Caco-2 (cell line): ENCODE measurements at regions not wholly inside any gene's neighbourhood (a gene's known extent, or its start where the extent isn't known, plus 50 kb on each side); places are given as distances from the start of the nearest gene placed in this dataset.

Experiments used
- BruUV-seq: library from RNA; stranded (reverse); fragments of 400-500 nt; replicated peaks from 2 replicates; lab custom pipeline; 2021; lab: Mats Ljungman, UMichigan
- CTCF ChIA-PET: fragments of 300-600 bp; sonication (Branson Sonifier 250); formaldehyde crosslinking; loops from one replicate; lab custom pipeline; 2022; ENCODE audit warnings: antibody characterized with exemption; lab: Charles Lee
- POLR2A ChIA-PET: fragments of 300-600 bp; sonication (Branson Sonifier 250); formaldehyde crosslinking; loops from one replicate; lab custom pipeline; 2022; ENCODE audit warnings: antibody characterized with exemption; lab: Charles Lee
- DNase-seq, 2 experiments: peaks; one replicate each; pipeline versions ENCODE4 v3.0.0 to v3.0.0-alpha.2; 2020 to 2022
- H3K27me3 ChIP-seq: replicated peaks from 2 replicates; pipeline ENCODE4 v1.6.0; 2011; ENCODE audit warnings: low read length; ENCODE audit not compliant: control insufficient read depth, insufficient read depth
- H3K36me3 ChIP-seq: 2 replicates; pipeline ENCODE4 v1.5.1; 2011; ENCODE audit warnings: low read length; ENCODE audit not compliant: control insufficient read depth, insufficient read depth
- H3K4me1 ChIP-seq: fragments of 250-450 bp; sonication (Bioruptor Pico); 2 replicates; pipeline ENCODE4 v1.5.1; 2020; ENCODE audit warnings: mild to moderate bottlenecking
- H3K4me3 ChIP-seq: 2 replicates; pipeline ENCODE4 v1.5.1; 2011; ENCODE audit warnings: low read depth, mild to moderate bottlenecking, control low read depth, low read length
- H3K9me3 ChIP-seq: fragments of 250-450 bp; sonication (Bioruptor Pico); 2 replicates; pipeline ENCODE4 v1.5.1; 2020; ENCODE audit warnings: mild to moderate bottlenecking, moderate library complexity
- H3K27ac Mint-ChIP-seq: one replicate; pipeline ENCODE4 v1.8.0; 2022; ENCODE audit warnings: mixed read lengths; ENCODE audit not compliant: unreplicated experiment
- H3K27me3 Mint-ChIP-seq: one replicate; pipeline ENCODE4 v1.8.0; 2022; ENCODE audit warnings: mixed read lengths; ENCODE audit not compliant: insufficient read depth, unreplicated experiment
- H3K36me3 Mint-ChIP-seq: one replicate; pipeline ENCODE4 v1.8.0; 2022; ENCODE audit warnings: mild to moderate bottlenecking, mixed read lengths; ENCODE audit not compliant: insufficient read depth, unreplicated experiment
- H3K4me1 Mint-ChIP-seq: one replicate; pipeline ENCODE4 v1.8.0; 2022; ENCODE audit warnings: low read depth, mixed read lengths; ENCODE audit not compliant: unreplicated experiment
- H3K4me3 Mint-ChIP-seq: one replicate; pipeline ENCODE4 v1.8.0; 2022; ENCODE audit warnings: mild to moderate bottlenecking, moderate library complexity, mixed read lengths; ENCODE audit not compliant: unreplicated experiment
- H3K9me3 Mint-ChIP-seq: one replicate; pipeline ENCODE4 v1.8.0; 2022; ENCODE audit warnings: mixed read lengths; ENCODE audit not compliant: unreplicated experiment
- CTCF ChIP-seq, 2 experiments: fragments of 200-600 bp in 1 of 2; IDR thresholded peaks; 1 replicate in 1 of 2; 2 replicates in 1 of 2; pipeline versions ENCODE4 v1.5.1 to v1.8.0; 2011 to 2022; ENCODE audit warnings: antibody characterized with exemption in 1 of 2, control low read depth in 1 of 2, inconsistent platforms in 1 of 2, low read depth in 1 of 2, low read length in 1 of 2, mild to moderate bottlenecking in 1 of 2, moderate library complexity in 1 of 2; ENCODE audit not compliant: insufficient read depth in 1 of 2, severe bottlenecking in 1 of 2, unreplicated experiment in 1 of 2
- intact Hi-C: fragments of 100-400 bp; cut with micrococcal nuclease; formaldehyde crosslinking; loops from one replicate; pipeline ENCODE4 v1.10.0; 2022; ENCODE audit not compliant: unreplicated experiment

GRCh38 chr12:81022531-81022930 is 55.3 kb upstream of the ACSS3 start:
- Histone ChIP-seq H3K4me1 (no peaks in the 10 kb centered on the region), H3K36me3 (no peaks in the 10 kb centered on the region), H3K27me3 (no peaks in the 10 kb centered on the region), H3K9me3 (no peaks in the 10 kb centered on the region), H3K4me3 (no peak overlapping the region)
- TF ChIP-seq CTCF (IDR thresholded peaks at IDR 0.05; ENCODE audit: insufficient read depth in 1 of 2, low read depth in 1 of 2, low read length in 1 of 2, severe bottlenecking in 1 of 2, unreplicated experiment in 1 of 2) = no peak
- BruUV-seq = no TSS peak
- ChIA-PET CTCF (no interaction called here), POLR2A (no interaction called here)
- Mint-ChIP-seq H3K27me3 (peaks cover 3% of the 10 kb centered on the region), H3K4me3 (no peak overlapping the region), H3K9me3 (no peaks in the 10 kb centered on the region), H3K27ac (no peak overlapping the region), H3K36me3 (no peaks in the 10 kb centered on the region), H3K4me1 (no peaks in the 10 kb centered on the region)
- DNase-seq = no peak
- intact Hi-C loops = no loop called here

- H3K4me1 Mint-ChIP-seq = no peaks in the 10 kb centered on the region
- H3K4me1 ChIP-seq = no peaks in the 10 kb centered on the region
- no peaks in the 10 kb centered on the region for H3K27me3 ChIP-seq
- no peaks in the 10 kb centered on the region for H3K36me3 ChIP-seq
- no peak overlapping the region for H3K4me3 Mint-ChIP-seq
- no peak for DNase-seq
- intact Hi-C loops = no loop called here
- H3K9me3 Mint-ChIP-seq = no peaks in the 10 kb centered on the region
- no TSS peak for BruUV-seq
- H3K36me3 Mint-ChIP-seq = no peaks in the 10 kb centered on the region
- CTCF ChIA-PET = no interaction called here
- H3K27ac Mint-ChIP-seq = no peak overlapping the region
- no peak overlapping the region for H3K4me3 ChIP-seq
- peaks cover 3% of the 10 kb centered on the region for H3K27me3 Mint-ChIP-seq
- POLR2A ChIA-PET = no interaction called here
- H3K9me3 ChIP-seq = no peaks in the 10 kb centered on the region
- no peak for TF ChIP-seq CTCF (IDR thresholded peaks at IDR 0.05; ENCODE audit: insufficient read depth in 1 of 2, low read depth in 1 of 2, low read length in 1 of 2, severe bottlenecking in 1 of 2, unreplicated experiment in 1 of 2)
These were observed 56.0 kb upstream of the ACSS3 start for GRCh38 chr12:81021834-81022233.

- ChIA-PET CTCF (no interaction called here), POLR2A (no interaction called here)
- no peak for TF ChIP-seq CTCF (IDR thresholded peaks at IDR 0.05; ENCODE audit: insufficient read depth in 1 of 2, low read depth in 1 of 2, low read length in 1 of 2, severe bottlenecking in 1 of 2, unreplicated experiment in 1 of 2)
- no TSS peak for BruUV-seq
- H3K4me3 ChIP-seq = no peak overlapping the region
- Mint-ChIP-seq H3K9me3 (no peaks in the 10 kb centered on the region), H3K27ac (no peak overlapping the region), H3K4me1 (no peaks in the 10 kb centered on the region), H3K36me3 (no peaks in the 10 kb centered on the region), H3K27me3 (peaks cover 3% of the 10 kb centered on the region), H3K4me3 (no peak overlapping the region)
- intact Hi-C loops = no loop called here
- no peaks in the 10 kb centered on the region for H3K27me3 ChIP-seq
- DNase-seq = no peak
- H3K9me3 ChIP-seq = no peaks in the 10 kb centered on the region
- no peaks in the 10 kb centered on the region for H3K36me3 ChIP-seq
- no peaks in the 10 kb centered on the region for H3K4me1 ChIP-seq
These were observed 56.6 kb upstream of the ACSS3 start for GRCh38 chr12:81021131-81021748.
